Stimulated activated CD8-positive, alpha-beta memory T cell treated with anti-CD3 and anti-CD28 coated beads, Interleukin-15, amount 100 ng/mL, for 4 hours (primary cell): ENCODE measurements at regions not wholly inside any gene's neighbourhood (a gene's known extent, or its start where the extent isn't known, plus 50 kb on each side); places are given as distances from the start of the nearest gene placed in this dataset.

ENCODE experiments used
- DNase-seq, 2 donors: peaks; one replicate each; pipeline ENCODE4 v3.0.0-alpha.2; 2020; ENCODE audit warnings: low read depth in 2 of 2

GRCh38 chr18:40382197-40382596 is 1572.8 kb upstream of the PIK3C3 start:
- DNase-seq = no peak

- no peak for DNase-seq
Observed at GRCh38 chr18:40380686-40381439, 1574.2 kb upstream of the PIK3C3 start.

- no peak for DNase-seq
Observed at GRCh38 chr18:40375837-40376236, 1579.2 kb upstream of the PIK3C3 start.

GRCh38 chr18:40371673-40372072 is 1583.4 kb upstream of the PIK3C3 start:
- DNase-seq = no peak

- DNase-seq = no peak
Observed at GRCh38 chr18:40367576-40367975, 1587.5 kb upstream of the PIK3C3 start.

GRCh38 chr18:40366521-40366920 is 1588.5 kb upstream of the PIK3C3 start:
- DNase-seq = no peak

- DNase-seq = no peak
Observed at GRCh38 chr18:40365526-40365925, 1589.5 kb upstream of the PIK3C3 start.

GRCh38 chr18:40360558-40360957 is 1594.5 kb upstream of the PIK3C3 start:
- no peak for DNase-seq

GRCh38 chr18:40357536-40357935 is 1597.5 kb upstream of the PIK3C3 start:
- no peak for DNase-seq

- no peak for DNase-seq
Observed at GRCh38 chr18:40356168-40356567, 1598.9 kb upstream of the PIK3C3 start.

- no peak for DNase-seq
Observed at GRCh38 chr18:40355726-40356125, 1599.3 kb upstream of the PIK3C3 start.

- no peak for DNase-seq
Observed at GRCh38 chr18:40348196-40348595, 1606.8 kb upstream of the PIK3C3 start.

GRCh38 chr18:40347261-40347660 is 1607.8 kb upstream of the PIK3C3 start:
- DNase-seq = no peak

- no peak for DNase-seq
Observed at GRCh38 chr18:40346146-40346545, 1608.9 kb upstream of the PIK3C3 start.

- no peak for DNase-seq
Observed at GRCh38 chr18:40341701-40342100, 1613.3 kb upstream of the PIK3C3 start.

- no peak for DNase-seq
Observed at GRCh38 chr18:40338284-40338683, 1616.8 kb upstream of the PIK3C3 start.

- DNase-seq = no peak
Observed at GRCh38 chr18:40326985-40327384, 1628.0 kb upstream of the PIK3C3 start.

GRCh38 chr18:40325988-40326387 is 1629.0 kb upstream of the PIK3C3 start:
- no peak for DNase-seq

GRCh38 chr18:40314199-40314598 is 1640.8 kb upstream of the PIK3C3 start:
- no peak for DNase-seq

GRCh38 chr18:40313030-40313642 is 1641.9 kb upstream of the PIK3C3 start:
- no peak for DNase-seq

- DNase-seq = no peak
Observed at GRCh38 chr18:40307627-40308026, 1647.4 kb upstream of the PIK3C3 start.

GRCh38 chr18:40296717-40297413 is 1658.2 kb upstream of the PIK3C3 start:
- DNase-seq = no peak
